GM10248 (cell line): ENCODE measurements at regions not wholly inside any gene's neighbourhood (a gene's known extent, or its start where the extent isn't known, plus 50 kb on each side); places are given as distances from the start of the nearest gene placed in this dataset.

ENCODE experiments used
- CTCF ChIA-PET: fragments of 300-600 bp; sonication (Branson Sonifier 250); formaldehyde crosslinking; extraction: SDS; loops from one replicate; lab custom pipeline; 2021; ENCODE audit warnings: antibody characterized with exemption; lab: Yijun Ruan, JAX
- POLR2A ChIA-PET: fragments of 350-650 bp; sonication (Branson Sonifier 250); formaldehyde crosslinking; extraction: SDS; loops from one replicate; lab custom pipeline; 2020; ENCODE audit warnings: antibody characterized with exemption; lab: Yijun Ruan, JAX
- DNase-seq: peaks from one replicate; pipeline ENCODE4 v3.0.0; 2012; ENCODE audit errors: extremely low spot score
- CTCF ChIP-seq: IDR thresholded peaks from 2 replicates; pipeline ENCODE4 v1.5.1; 2012; ENCODE audit warnings: mild to moderate bottlenecking, low read depth; ENCODE audit errors: extremely low read depth, missing control alignments, control extremely low read depth

- ChIA-PET CTCF (no interaction called here), POLR2A (no interaction called here)
- no peak for DNase-seq
- TF ChIP-seq CTCF = no peak
These were observed 82.1 kb upstream of the GGTLC1 start for GRCh38 chr20:24070679-24071078.

- ChIA-PET POLR2A (no interaction called here), CTCF (no interaction called here)
- TF ChIP-seq CTCF = no peak
- DNase-seq = no peak
These were observed 77.6 kb upstream of the GGTLC1 start for GRCh38 chr20:24066076-24066700.

GRCh38 chr20:24064915-24065314 lies 76.3 kb upstream of the GGTLC1 start:
- TF ChIP-seq CTCF = no peak
- CTCF ChIA-PET = no interaction called here
- DNase-seq = no peak
- POLR2A ChIA-PET = no interaction called here

GRCh38 chr20:24064092-24064491 lies 75.5 kb upstream of the GGTLC1 start:
- ChIA-PET POLR2A (no interaction called here), CTCF (no interaction called here)
- no peak for DNase-seq
- TF ChIP-seq CTCF = no peak

- no peak for TF ChIP-seq CTCF
- CTCF ChIA-PET = no interaction called here
- DNase-seq = no peak
- POLR2A ChIA-PET = no interaction called here
These were observed 74.5 kb upstream of the GGTLC1 start for GRCh38 chr20:24063100-24063499.

- POLR2A ChIA-PET = no interaction called here
- DNase-seq = no peak
- TF ChIP-seq CTCF = no peak
- CTCF ChIA-PET = no interaction called here
These were observed 72.4 kb upstream of the GGTLC1 start for GRCh38 chr20:24060851-24061590.

GRCh38 chr20:24059174-24059573 lies 70.6 kb upstream of the GGTLC1 start:
- ChIA-PET CTCF (no interaction called here), POLR2A (no interaction called here)
- DNase-seq = no peak
- TF ChIP-seq CTCF = no peak
